Prostate gland (tissue), 2 donors: ENCODE measurements at regions not wholly inside any gene's neighbourhood (a gene's known extent, or its start where the extent isn't known, plus 50 kb on each side); places are given as distances from the start of the nearest gene placed in this dataset.

Experiments
- CTCF ChIP-seq, 4 experiments: fragments of 200-600 bp in 2 of 4; fragments of 450-650 bp in 2 of 4; sonication (generic) in 2 of 4; IDR thresholded peaks; 1 replicate in 3 of 4; 2 replicates in 1 of 4; pipeline ENCODE4 v1.5.1; 2016 to 2019; ENCODE audit warnings: antibody characterized with exemption in 4 of 4, mild to moderate bottlenecking in 2 of 4, moderate library complexity in 2 of 4
- POLR2A ChIP-seq: fragments of 450-650 bp; IDR thresholded peaks from one replicate; pipeline ENCODE4 v1.6.1; 2016; ENCODE audit warnings: antibody characterized with exemption, mild to moderate bottlenecking

DNA sequence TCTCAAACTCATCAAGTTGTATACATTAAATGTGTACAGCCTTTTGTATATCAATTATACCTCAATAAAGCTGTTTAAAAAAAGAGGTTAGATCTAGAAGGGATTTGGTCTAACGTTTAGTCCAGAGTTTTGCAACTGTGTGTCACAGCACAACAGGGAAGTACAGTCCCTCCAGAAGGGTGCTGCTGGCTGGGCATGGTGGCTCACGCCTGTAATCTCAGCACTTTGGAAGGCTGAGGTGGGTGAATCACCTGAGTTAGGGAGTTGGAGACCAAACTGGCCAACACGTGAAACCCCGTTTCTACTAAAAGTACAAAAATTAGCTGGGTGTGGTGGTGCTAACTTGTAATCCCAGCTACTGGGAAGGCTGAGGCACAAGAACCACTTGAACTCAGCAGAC, 78.3 kb upstream of the HAO2 start:
- TF ChIP-seq CTCF (IDR thresholded peaks at IDR 0.05) (no peak), POLR2A (no peak)
